ENCODE measurements at regions not wholly inside any gene's neighbourhood (a gene's known extent, or its start where the extent isn't known, plus 50 kb on each side); places are given as distances from the start of the nearest gene placed in this dataset.

DNA sequence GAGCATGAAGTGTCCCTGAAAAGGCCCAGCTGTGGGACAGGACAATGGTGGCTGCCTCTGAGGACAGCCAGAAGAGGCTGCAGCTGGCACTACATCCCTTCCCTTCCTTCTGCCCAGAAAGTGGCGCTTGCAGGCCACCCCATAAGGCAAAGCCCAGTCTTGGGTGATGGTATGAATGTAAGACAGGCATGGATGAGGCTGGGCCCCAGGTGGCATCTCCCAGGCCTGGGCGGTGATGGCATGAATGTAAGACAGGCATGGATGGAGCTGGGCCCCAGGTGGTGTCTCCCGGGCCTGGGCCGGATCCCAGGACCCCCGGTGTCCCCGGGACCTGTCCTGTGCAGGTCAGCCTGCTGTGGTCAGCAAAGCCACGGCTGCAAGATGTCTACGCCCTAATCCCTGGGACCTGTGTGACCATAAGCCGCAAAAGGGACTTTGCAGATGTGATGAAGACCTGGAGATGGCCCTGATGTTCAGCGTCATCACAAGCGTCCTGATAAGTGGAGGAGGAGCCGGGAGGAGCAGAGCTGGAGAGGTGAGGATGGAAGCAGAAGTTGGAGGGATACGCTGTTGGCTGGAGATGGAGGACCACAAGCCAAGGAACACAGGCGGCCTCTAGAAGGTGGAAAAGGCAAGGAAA is 181.1 kb downstream of the CTTN start:
- intact Hi-C loops (cut with DNase I): no loop called here
- TF ChIP-seq POLR2A (IDR thresholded peaks at IDR 0.05): no peak
- TF ChIP-seq, protein P1, sequence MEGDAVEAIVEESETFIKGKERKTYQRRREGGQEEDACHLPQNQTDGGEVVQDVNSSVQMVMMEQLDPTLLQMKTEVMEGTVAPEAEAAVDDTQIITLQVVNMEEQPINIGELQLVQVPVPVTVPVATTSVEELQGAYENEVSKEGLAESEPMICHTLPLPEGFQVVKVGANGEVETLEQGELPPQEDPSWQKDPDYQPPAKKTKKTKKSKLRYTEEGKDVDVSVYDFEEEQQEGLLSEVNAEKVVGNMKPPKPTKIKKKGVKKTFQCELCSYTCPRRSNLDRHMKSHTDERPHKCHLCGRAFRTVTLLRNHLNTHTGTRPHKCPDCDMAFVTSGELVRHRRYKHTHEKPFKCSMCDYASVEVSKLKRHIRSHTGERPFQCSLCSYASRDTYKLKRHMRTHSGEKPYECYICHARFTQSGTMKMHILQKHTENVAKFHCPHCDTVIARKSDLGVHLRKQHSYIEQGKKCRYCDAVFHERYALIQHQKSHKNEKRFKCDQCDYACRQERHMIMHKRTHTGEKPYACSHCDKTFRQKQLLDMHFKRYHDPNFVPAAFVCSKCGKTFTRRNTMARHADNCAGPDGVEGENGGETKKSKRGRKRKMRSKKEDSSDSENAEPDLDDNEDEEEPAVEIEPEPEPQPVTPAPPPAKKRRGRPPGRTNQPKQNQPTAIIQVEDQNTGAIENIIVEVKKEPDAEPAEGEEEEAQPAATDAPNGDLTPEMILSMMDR (IDR thresholded peaks at IDR 0.05): no peak

DNA sequence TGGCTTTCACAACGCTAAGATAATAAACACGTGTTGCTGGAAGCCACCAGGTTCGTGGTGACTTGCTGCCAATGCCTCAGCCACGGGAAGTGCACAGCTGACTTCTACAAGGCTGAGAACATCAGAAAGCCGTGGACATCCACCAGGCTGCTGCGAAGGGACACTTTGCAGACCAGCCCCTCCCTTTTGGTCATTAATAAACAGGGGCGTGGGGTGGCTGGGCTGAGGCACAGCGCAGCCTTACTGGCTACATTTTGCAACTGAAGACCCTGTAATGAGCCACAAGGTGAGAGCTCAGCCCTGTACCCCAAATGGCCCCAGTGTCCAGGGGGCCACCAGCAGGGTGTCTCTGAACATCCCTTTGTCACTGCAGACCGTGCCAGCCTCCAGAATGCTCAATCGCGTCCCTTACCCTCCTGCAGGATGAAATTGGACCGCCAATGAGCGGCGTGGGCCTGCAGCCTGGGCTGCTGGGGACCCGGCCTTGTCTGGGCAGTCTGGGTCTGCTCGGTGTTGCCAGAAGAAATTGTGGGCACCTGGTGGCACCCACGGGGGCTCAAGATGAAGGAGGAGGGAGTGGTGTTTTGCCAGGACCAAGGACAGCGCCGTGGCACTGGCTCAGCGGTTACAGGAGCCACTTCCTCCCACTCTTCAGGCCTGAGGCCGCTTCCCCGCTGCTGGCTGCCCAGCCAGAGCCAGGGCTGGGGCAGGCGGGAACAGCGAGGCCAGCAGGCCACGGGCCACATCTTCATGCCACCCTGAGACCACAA is 181.9 kb downstream of the CTTN start:
- Histone ChIP-seq H3K4me1 (no peaks in the 10 kb centered on the region), H3K9me3 (no peaks in the 10 kb centered on the region), H3K27ac (no peak overlapping the region), H3K27me3 (no peaks in the 10 kb centered on the region), H3K36me3 (no peaks in the 10 kb centered on the region), H3K4me3 (replicated peaks in 1 of 3) (no peak overlapping the region)
- DNase-seq: peak in 1 of 2 donors; percentile 8
- TF ChIP-seq POLR2A (IDR thresholded peaks at IDR 0.05): no peak
- TF ChIP-seq, protein P1 (IDR thresholded peaks at IDR 0.05): no peak
- WGBS, 2 donors: 79 to 81% methylated on average over 24 to 25 of the region's 25 CpGs
- intact Hi-C loops (cut with DNase I): no loop called here

More for the DNA sequence above, 181.1 kb downstream of the CTTN start:
- WGBS, 2 donors: 91 to 92% methylated on average over 9 to 14 of the region's 14 CpGs
- DNase-seq: no peak
- no peak overlapping the region for H3K27ac ChIP-seq
- H3K36me3 ChIP-seq: no peaks in the 10 kb centered on the region
- no peak overlapping the region for H3K4me3 ChIP-seq (replicated peaks in 1 of 3)
- H3K9me3 ChIP-seq: no peaks in the 10 kb centered on the region
- H3K27me3 ChIP-seq: no peaks in the 10 kb centered on the region
- no peaks in the 10 kb centered on the region for H3K4me1 ChIP-seq

DNA sequence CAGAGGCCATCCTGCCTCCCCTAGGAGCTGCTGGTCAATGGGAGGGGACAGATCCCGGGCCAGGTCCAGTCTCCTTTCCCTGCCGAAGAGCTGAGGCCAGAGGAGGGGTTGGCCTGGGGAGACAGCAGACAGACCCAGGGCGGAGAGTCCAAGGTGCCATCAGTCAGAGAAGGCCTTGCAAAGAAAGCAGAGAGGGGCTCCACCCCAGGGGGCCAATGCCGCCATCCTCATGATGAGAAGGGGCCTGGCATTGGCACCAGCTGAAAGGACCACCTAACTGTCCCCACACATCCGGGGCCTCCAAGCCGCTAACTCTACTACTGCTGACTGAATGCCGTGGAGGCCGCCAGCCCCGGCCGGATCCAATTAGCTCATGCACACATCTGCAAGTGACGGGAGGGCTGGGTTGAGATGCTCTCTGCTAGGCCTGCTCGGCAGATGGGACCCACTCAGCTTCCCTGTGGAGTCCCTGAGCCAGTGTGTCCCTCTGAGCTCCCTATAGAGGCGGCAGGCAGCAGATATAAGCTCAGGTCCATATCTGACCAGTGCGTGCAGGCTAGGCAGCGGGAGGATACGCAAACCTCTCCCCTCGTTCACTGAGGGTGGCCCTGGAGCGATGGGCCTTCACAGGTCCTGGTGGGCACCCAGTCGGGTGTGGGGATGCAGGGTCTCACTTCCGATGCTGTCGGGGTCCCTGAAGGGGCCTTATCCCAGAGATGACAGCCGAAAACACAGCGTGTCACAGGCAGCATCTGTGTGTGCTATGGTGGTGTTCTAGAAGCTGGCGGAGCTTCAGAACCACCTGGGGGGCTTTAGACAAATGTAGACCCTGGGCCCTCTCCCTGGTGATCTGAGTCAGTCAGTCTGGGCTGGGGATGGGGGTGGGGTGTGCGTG is 183.9 kb downstream of the CTTN start:
- Histone ChIP-seq H3K27me3 (no peaks in the 10 kb centered on the region), H3K27ac (no peak overlapping the region), H3K4me1 (no peaks in the 10 kb centered on the region), H3K4me3 (replicated peaks in 1 of 3) (no peak overlapping the region), H3K9me3 (no peaks in the 10 kb centered on the region), H3K36me3 (no peaks in the 10 kb centered on the region)
- intact Hi-C loops (cut with DNase I): no loop called here
- no peak for DNase-seq
- WGBS, 2 donors: 89 to 94% methylated on average over 22 to 23 of the region's 25 CpGs
- TF ChIP-seq, protein P1 (IDR thresholded peaks at IDR 0.05): no peak
- no peak for TF ChIP-seq POLR2A (IDR thresholded peaks at IDR 0.05)

DNA sequence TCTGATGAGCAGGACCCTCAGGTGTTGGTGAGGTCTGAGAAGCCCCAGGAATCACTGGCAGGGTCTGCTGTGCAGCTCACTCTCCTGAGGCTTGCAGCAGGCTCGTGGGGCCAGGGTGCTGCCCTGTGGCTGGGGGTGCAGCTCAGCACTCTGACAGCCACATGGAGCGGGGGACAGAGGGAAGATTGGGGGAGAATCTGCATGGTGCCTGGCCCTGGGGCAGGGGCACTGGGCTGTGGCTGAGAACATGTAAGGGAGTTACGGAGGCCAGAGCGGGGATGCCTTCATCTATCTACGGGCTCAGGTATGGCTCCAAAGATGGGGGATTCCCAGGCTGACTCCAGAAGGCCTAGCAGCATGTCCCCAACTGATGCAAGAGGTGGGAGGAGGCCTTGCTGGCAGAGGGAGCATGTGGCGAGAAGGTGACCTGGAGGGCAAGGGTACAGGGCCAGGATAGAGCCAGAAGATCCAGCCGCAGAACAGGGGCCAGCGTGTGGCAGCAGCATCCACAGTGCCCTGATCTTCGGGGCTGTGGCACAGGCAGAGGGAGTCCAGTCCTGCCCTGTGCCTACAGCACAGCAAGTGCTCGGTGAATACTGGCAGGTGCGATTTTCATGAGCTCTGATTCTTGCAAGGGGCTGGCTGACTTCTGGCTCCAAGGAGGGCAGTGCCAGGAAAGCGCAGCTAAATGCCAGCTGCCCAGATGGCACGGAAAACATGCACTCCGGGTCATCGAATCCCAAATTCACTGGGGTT is 184.7 kb downstream of the CTTN start:
- no peaks in the 10 kb centered on the region for H3K27me3 ChIP-seq
- no peak overlapping the region for H3K4me3 ChIP-seq (replicated peaks in 1 of 3)
- intact Hi-C loops (cut with DNase I): no loop called here
- no peaks in the 10 kb centered on the region for H3K4me1 ChIP-seq
- no peaks in the 10 kb centered on the region for H3K36me3 ChIP-seq
- DNase-seq: no peak
- H3K9me3 ChIP-seq: no peaks in the 10 kb centered on the region
- no peak overlapping the region for H3K27ac ChIP-seq
- TF ChIP-seq POLR2A (IDR thresholded peaks at IDR 0.05): no peak
- TF ChIP-seq, protein P1 (IDR thresholded peaks at IDR 0.05): no peak
- WGBS, 2 donors: 88 to 99% methylated on average over 12 to 13 of the region's 15 CpGs

Data from thyroid gland (tissue), 4 donors.